Esophagus squamous epithelium (tissue), 5 donors: ENCODE measurements at regions not wholly inside any gene's neighbourhood (a gene's known extent, or its start where the extent isn't known, plus 50 kb on each side); places are given as distances from the start of the nearest gene placed in this dataset.

Source experiments
- DNase-seq: peaks from one replicate; lab custom pipeline; 2025; lab: John Stamatoyannopoulos, UW
- H3K27ac ChIP-seq, 4 donors: fragments of 200-600 bp; sonication (generic); one replicate each; pipeline ENCODE4 v1.5.1; 2016 to 2019; ENCODE audit warnings: mild to moderate bottlenecking in 1 of 4
- H3K27me3 ChIP-seq, 4 donors: fragments of 200-600 bp; sonication (generic); 1 replicate in 3 of 4; 2 replicates in 1 of 4; pipeline versions ENCODE4 v1.5.1 to v1.6.0; 2017 to 2021; ENCODE audit warnings: antibody characterized with exemption in 1 of 4
- H3K36me3 ChIP-seq, 3 donors: fragments of 200-600 bp; sonication (generic); one replicate each; pipeline ENCODE4 v1.5.1; 2016 to 2019
- H3K4me1 ChIP-seq, 3 donors: fragments of 200-600 bp; sonication (generic); one replicate each; pipeline ENCODE4 v1.5.1; 2017 to 2019
- H3K4me3 ChIP-seq, 4 donors: fragments of 200-600 bp; sonication (generic); 1 replicate in 3 of 4; 2 replicates in 1 of 4; pipeline ENCODE4 v1.5.1; 2016 to 2019; ENCODE audit warnings: mild to moderate bottlenecking in 2 of 4, moderate library complexity in 1 of 4
- H3K9me3 ChIP-seq, 3 donors: fragments of 200-600 bp; sonication (generic); one replicate each; pipeline ENCODE4 v1.5.1; 2016 to 2019
- POLR2A ChIP-seq, 4 donors: fragments of 450-650 bp; IDR thresholded peaks; one replicate each; pipeline ENCODE4 v1.6.1; 2017; ENCODE audit warnings: antibody characterized with exemption in 4 of 4, mild to moderate bottlenecking in 4 of 4, moderate library complexity in 3 of 4
- WGBS, 2 donors: methylation state at CpG; one replicate each; pipeline ENCODE4 v1.1.5; 2018; 5-methylcytosine and 5-hydroxymethylcytosine counted together
- intact Hi-C: fragments of 100-400 bp; cut with DNase I; formaldehyde crosslinking; loops from one replicate; pipeline ENCODE4 v1.15.0; 2022
- TF ChIP-seq, protein P1 (sequence below), 6 experiments: fragments of 450-650 bp in 4 of 6; fragments of 200-600 bp in 2 of 6; sonication (generic) in 2 of 6; IDR thresholded peaks; one replicate each; pipeline ENCODE4 v1.5.1; 2016 to 2019; ENCODE audit warnings: antibody characterized with exemption in 6 of 6, mild to moderate bottlenecking in 4 of 6, moderate library complexity in 4 of 6
- donor health status: DM: yes; HTN: yes; CAD: no.

DNA sequence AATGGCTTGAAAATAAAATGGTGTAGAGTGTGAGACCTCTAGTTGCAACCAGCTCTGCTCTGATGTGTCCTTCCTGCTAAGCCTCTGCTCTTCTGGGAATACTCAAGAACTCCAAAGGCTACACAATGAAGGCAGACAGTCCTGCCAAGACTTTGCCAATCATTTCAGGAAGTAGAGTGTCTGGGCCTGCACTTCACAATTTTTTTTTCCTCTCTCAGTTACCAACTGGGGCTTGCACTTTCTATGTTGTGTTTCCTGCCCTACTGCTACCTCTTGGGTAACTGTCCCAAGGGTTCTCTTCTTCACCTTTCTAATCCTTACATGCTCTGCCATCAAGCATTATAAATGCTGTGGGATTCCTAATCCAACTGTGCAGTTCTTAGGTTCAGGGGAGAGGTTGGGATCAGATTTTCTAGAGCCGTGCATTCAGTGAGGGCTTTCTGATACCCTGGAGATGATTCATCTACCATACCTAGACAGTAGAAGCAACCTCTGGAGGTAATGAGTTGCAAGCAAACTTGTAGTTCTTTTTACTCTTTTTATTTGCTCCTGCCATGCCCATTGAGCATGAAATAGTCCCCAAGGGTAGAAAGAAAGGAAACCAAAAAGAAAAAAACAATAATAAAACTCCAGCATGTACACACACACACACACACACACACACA, 365.9 kb downstream of the MLLT3 start:
- Histone ChIP-seq H3K4me3 (no peak overlapping the region), H3K9me3 (no peaks in the 10 kb centered on the region), H3K27me3 (no peaks in the 10 kb centered on the region), H3K27ac (no peak overlapping the region), H3K4me1 (peaks cover 0 to 11% (median 3%) of the 10 kb centered on the region in 3 donors), H3K36me3 (no peaks in the 10 kb centered on the region)
- intact Hi-C loops: no loop called here
- no peak for DNase-seq
- 43% methylated on average over 1 of the region's 1 CpG; no CpG with 5 or more reads in 1 of the 2 donors for WGBS, 2 donors
- no peak for TF ChIP-seq POLR2A (IDR thresholded peaks at IDR 0.05)
- TF ChIP-seq, protein P1, sequence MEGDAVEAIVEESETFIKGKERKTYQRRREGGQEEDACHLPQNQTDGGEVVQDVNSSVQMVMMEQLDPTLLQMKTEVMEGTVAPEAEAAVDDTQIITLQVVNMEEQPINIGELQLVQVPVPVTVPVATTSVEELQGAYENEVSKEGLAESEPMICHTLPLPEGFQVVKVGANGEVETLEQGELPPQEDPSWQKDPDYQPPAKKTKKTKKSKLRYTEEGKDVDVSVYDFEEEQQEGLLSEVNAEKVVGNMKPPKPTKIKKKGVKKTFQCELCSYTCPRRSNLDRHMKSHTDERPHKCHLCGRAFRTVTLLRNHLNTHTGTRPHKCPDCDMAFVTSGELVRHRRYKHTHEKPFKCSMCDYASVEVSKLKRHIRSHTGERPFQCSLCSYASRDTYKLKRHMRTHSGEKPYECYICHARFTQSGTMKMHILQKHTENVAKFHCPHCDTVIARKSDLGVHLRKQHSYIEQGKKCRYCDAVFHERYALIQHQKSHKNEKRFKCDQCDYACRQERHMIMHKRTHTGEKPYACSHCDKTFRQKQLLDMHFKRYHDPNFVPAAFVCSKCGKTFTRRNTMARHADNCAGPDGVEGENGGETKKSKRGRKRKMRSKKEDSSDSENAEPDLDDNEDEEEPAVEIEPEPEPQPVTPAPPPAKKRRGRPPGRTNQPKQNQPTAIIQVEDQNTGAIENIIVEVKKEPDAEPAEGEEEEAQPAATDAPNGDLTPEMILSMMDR (IDR thresholded peaks at IDR 0.05): no peak

DNA sequence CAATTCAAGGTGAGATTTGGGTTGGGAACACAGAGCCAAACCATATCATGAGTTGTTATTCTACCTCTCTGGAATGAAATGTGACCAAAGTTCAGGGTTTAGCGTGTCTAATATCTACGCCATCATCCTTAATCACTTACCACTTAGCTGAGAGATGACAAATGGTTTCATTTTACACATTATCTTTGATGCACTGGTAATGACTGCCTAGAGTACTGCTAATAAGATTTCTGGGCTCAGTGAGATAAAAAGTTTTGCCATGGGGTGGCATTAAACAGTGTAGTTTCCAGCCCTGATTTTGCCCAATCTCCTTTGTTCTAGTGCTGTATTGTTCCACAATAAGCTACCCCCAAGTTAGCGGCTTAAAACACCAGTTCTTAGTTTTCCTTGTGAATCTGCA, 367.2 kb downstream of the MLLT3 start:
- Histone ChIP-seq H3K36me3 (no peaks in the 10 kb centered on the region), H3K9me3 (no peaks in the 10 kb centered on the region), H3K4me3 (no peak overlapping the region), H3K4me1 (peaks cover 0 to 11% (median 3%) of the 10 kb centered on the region in 3 donors), H3K27me3 (no peaks in the 10 kb centered on the region), H3K27ac (no peak overlapping the region)
- intact Hi-C loops: no loop called here
- no peak for TF ChIP-seq POLR2A (IDR thresholded peaks at IDR 0.05)
- TF ChIP-seq, protein P1 (IDR thresholded peaks at IDR 0.05): no peak
- 91 to 97% methylated on average over 2 to 3 of the region's 3 CpGs for WGBS, 2 donors
- no peak for DNase-seq

DNA sequence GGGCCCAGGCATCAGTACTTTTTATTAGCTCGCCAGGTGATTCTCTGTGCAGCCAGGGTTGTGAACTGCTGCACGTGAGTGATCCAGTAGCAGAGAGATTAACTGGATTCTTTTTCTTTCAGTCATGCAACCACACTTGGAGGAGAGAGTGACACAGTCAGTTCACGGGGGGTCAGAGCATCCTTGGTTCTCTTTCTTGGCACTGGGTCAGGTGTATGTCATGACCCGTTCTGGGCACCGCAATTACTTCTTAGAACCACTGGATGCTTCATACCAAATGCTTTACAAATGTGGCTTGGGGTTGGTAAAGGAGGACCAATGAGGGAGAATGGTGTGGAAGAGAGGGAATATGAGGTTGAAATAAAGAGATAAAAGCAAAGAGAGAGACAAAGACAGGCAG, 368.7 kb downstream of the MLLT3 start:
- Histone ChIP-seq H3K27ac (no peak overlapping the region), H3K36me3 (no peaks in the 10 kb centered on the region), H3K27me3 (no peaks in the 10 kb centered on the region), H3K9me3 (no peaks in the 10 kb centered on the region), H3K4me1 (peaks cover 0 to 11% (median 3%) of the 10 kb centered on the region in 3 donors), H3K4me3 (no peak overlapping the region)
- intact Hi-C loops: no loop called here
- WGBS, 2 donors: 54 to 68% methylated on average over 3 to 5 of the region's 5 CpGs
- no peak for TF ChIP-seq POLR2A (IDR thresholded peaks at IDR 0.05)
- TF ChIP-seq, protein P1 (IDR thresholded peaks at IDR 0.05): no peak
- DNase-seq: no peak

DNA sequence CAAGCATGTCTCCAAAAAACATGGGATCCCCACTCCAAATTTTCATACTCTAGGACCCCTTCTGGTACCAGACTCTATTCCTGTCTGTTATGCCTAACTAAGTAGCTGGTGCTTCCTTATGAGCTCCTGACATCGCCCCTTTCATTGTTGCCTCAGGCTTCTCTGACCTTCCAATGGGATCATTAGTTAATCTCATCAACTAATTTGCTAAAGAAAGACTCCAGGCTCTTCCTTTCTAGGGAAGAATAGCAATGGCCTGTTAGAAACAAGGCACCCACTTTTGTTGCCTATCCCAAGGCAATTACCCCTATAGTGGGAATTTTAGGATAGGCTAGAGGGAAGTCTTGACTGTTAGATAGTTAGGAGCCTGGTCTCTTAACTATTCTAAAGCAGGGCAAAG, 369.5 kb downstream of the MLLT3 start:
- H3K36me3 ChIP-seq: no peaks in the 10 kb centered on the region

GRCh38 chr9:20250791-20251190, 371.5 kb downstream of the MLLT3 start:
- Histone ChIP-seq H3K4me1 (peaks cover 0 to under 1% (median 0%) of the 10 kb centered on the region in 3 donors), H3K27me3 (no peaks in the 10 kb centered on the region), H3K4me3 (no peak overlapping the region), H3K9me3 (peaks cover 0 to 5% (median 0%) of the 10 kb centered on the region in 3 donors), H3K36me3 (no peaks in the 10 kb centered on the region), H3K27ac (no peak overlapping the region)
- intact Hi-C loops: no loop called here
- 72 to 83% methylated on average over 6 of the region's 6 CpGs for WGBS, 2 donors
- DNase-seq: no peak
- TF ChIP-seq, protein P1 (IDR thresholded peaks at IDR 0.05): no peak
- no peak for TF ChIP-seq POLR2A (IDR thresholded peaks at IDR 0.05)

More for the DNA sequence above, 369.5 kb downstream of the MLLT3 start:
- Histone ChIP-seq H3K27me3 (no peaks in the 10 kb centered on the region), H3K9me3 (peaks cover 0 to 5% (median 0%) of the 10 kb centered on the region in 3 donors), H3K4me3 (no peak overlapping the region), H3K27ac (no peak overlapping the region), H3K4me1 (peaks cover 0 to 11% (median 3%) of the 10 kb centered on the region in 3 donors)
- 83 to 88% methylated on average over 1 of the region's 1 CpG for WGBS, 2 donors
- DNase-seq: no peak
- intact Hi-C loops: no loop called here
- TF ChIP-seq, protein P1 (IDR thresholded peaks at IDR 0.05): no peak
- TF ChIP-seq POLR2A (IDR thresholded peaks at IDR 0.05): no peak
